C4-2B (cell line): ENCODE measurements at regions not wholly inside any gene's neighbourhood (a gene's known extent, or its start where the extent isn't known, plus 50 kb on each side); places are given as distances from the start of the nearest gene placed in this dataset.

Experiments used
- H3K27ac ChIP-seq: fragments of 450-650 bp; 2 replicates; pipeline ENCODE4 v1.5.1; 2017
- CTCF ChIP-seq: fragments of 450-650 bp; conservative IDR thresholded peaks from 2 replicates; pipeline ENCODE4 v1.5.1; 2017; ENCODE audit warnings: mild to moderate bottlenecking
- ZFX ChIP-seq: fragments of 450-650 bp; IDR thresholded peaks from 2 replicates; pipeline ENCODE4 v1.6.1; 2017

- TF ChIP-seq CTCF, result no peak
- no peak for TF ChIP-seq ZFX
- no peak overlapping the region for H3K27ac ChIP-seq
Measured at GRCh38 chr14:61994589-61994988, 232.4 kb downstream of the SNAPC1 start.

GRCh38 chr14:61996753-61997152 is 234.5 kb downstream of the SNAPC1 start:
- H3K27ac ChIP-seq, result no peak overlapping the region
- TF ChIP-seq ZFX (no peak), CTCF (no peak)

- no peak overlapping the region for H3K27ac ChIP-seq
- TF ChIP-seq CTCF, result no peak
- no peak for TF ChIP-seq ZFX
Measured at GRCh38 chr14:61997161-61997560, 234.9 kb downstream of the SNAPC1 start.

DNA sequence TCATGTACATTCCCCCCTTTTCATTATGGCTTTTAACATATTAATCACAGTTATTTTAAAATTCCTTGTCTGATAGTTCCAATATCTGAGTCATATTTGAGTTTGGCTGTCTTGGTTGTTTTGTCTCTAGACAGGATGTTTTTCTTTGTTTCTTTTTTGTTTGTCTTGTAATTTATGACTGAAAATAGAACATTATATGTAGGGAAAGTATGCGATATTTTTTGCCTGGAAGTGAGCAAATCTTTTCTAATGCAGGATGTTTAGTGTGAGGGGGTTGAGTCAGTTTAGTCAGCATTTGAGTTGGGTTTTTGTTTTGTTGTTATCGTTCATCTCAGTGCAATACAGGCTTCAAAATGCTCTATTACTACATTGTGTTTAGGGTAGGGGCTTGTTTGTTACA is 239.7 kb downstream of the SNAPC1 start:
- no peak overlapping the region for H3K27ac ChIP-seq
- TF ChIP-seq CTCF (no peak), ZFX (no peak)

- TF ChIP-seq CTCF, result no peak
- TF ChIP-seq ZFX, result no peak
- H3K27ac ChIP-seq, result no peak overlapping the region
Measured at GRCh38 chr14:62002642-62003041, 240.4 kb downstream of the SNAPC1 start.

DNA sequence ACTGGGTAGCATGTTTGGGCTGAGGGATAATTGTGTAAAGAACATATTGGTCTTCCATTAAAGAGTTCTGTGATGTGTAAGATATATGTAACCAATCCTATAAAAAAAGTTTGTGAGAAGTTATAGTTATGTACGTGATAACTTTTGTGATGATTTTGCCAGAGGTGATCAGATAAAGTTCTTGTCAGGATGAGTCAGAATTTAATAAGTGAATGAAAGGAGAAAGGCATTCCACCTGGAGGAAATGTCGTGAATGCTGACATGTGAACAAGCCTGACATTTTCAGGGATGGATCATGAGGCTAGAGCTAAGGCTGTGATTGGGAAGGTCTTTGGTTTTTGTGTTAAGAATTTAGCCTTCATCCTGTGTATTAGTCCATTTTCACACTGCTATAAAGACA is 241.5 kb downstream of the SNAPC1 start:
- H3K27ac ChIP-seq, result no peak overlapping the region
- TF ChIP-seq CTCF (no peak), ZFX (no peak)

GRCh38 chr14:62006116-62006731 is 244.0 kb downstream of the SNAPC1 start:
- TF ChIP-seq CTCF (no peak), ZFX (no peak)

More at GRCh38 chr14:62006116-62006731, 244.0 kb downstream of the SNAPC1 start:
- no peak overlapping the region for H3K27ac ChIP-seq
